ENCODE measurements at regions not wholly inside any gene's neighbourhood (a gene's known extent, or its start where the extent isn't known, plus 50 kb on each side); places are given as distances from the start of the nearest gene placed in this dataset.

GRCh38 chr11:16528639-16529038 is 172.3 kb upstream of the SOX6 start:
- no peak overlapping the region for H3K4me3 ChIP-seq (replicated peaks in 1 of 3; ENCODE audit: insufficient read depth in 1 of 3, low read depth in 2 of 3, low read length in 3 of 3)
- H3K27me3 ChIP-seq (ENCODE audit: control insufficient read depth in 1 of 2, insufficient read depth in 2 of 2, low read length in 2 of 2): no peaks in the 10 kb centered on the region; a peak in 1 of 5 replicates
- TF ChIP-seq, protein P1, sequence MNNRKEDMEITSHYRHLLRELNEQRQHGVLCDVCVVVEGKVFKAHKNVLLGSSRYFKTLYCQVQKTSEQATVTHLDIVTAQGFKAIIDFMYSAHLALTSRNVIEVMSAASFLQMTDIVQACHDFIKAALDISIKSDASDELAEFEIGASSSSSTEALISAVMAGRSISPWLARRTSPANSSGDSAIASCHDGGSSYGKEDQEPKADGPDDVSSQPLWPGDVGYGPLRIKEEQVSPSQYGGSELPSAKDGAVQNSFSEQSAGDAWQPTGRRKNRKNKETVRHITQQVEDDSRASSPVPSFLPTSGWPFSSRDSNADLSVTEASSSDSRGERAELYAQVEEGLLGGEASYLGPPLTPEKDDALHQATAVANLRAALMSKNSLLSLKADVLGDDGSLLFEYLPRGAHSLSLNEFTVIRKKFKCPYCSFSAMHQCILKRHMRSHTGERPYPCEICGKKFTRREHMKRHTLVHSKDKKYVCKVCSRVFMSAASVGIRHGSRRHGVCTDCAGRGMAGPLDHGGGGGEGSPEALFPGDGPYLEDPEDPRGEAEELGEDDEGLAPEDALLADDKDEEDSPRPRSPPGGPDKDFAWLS (CRISPR knock-in tag; IDR thresholded peaks at IDR 0.05; ENCODE audit: borderline replicate concordance): no peak
- TF ChIP-seq ZNF224 (CRISPR knock-in tag; IDR thresholded peaks at IDR 0.05) (no peak), WIZ (CRISPR knock-in tag; IDR thresholded peaks at IDR 0.05) (no peak), HNRNPL (IDR thresholded peaks at IDR 0.05; ENCODE audit: low read depth, low read length) (no peak), ZNF10 (CRISPR knock-in tag; IDR thresholded peaks at IDR 0.05; ENCODE audit: borderline replicate concordance, low read depth) (no peak), FLYWCH1 (CRISPR knock-in tag; IDR thresholded peaks at IDR 0.05) (no peak), SKIL (CRISPR knock-in tag; IDR thresholded peaks at IDR 0.05; ENCODE audit: borderline replicate concordance) (no peak), ZNF558 (CRISPR knock-in tag; IDR thresholded peaks at IDR 0.05; ENCODE audit: borderline replicate concordance) (no peak), ZSCAN29 (CRISPR knock-in tag; conservative IDR thresholded peaks at IDR 0.05) (no peak), SMAD1 (CRISPR knock-in tag; IDR thresholded peaks at IDR 0.05; ENCODE audit: borderline replicate concordance, low read depth) (no peak)
- TF ChIP-seq, protein P2, sequence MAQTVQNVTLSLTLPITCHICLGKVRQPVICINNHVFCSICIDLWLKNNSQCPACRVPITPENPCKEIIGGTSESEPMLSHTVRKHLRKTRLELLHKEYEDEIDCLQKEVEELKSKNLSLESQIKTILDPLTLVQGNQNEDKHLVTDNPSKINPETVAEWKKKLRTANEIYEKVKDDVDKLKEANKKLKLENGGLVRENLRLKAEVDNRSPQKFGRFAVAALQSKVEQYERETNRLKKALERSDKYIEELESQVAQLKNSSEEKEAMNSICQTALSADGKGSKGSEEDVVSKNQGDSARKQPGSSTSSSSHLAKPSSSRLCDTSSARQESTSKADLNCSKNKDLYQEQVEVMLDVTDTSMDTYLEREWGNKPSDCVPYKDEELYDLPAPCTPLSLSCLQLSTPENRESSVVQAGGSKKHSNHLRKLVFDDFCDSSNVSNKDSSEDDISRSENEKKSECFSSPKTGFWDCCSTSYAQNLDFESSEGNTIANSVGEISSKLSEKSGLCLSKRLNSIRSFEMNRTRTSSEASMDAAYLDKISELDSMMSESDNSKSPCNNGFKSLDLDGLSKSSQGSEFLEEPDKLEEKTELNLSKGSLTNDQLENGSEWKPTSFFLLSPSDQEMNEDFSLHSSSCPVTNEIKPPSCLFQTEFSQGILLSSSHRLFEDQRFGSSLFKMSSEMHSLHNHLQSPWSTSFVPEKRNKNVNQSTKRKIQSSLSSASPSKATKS (CRISPR knock-in tag; IDR thresholded peaks at IDR 0.05): no peak
- TF ChIP-seq, protein P3, sequence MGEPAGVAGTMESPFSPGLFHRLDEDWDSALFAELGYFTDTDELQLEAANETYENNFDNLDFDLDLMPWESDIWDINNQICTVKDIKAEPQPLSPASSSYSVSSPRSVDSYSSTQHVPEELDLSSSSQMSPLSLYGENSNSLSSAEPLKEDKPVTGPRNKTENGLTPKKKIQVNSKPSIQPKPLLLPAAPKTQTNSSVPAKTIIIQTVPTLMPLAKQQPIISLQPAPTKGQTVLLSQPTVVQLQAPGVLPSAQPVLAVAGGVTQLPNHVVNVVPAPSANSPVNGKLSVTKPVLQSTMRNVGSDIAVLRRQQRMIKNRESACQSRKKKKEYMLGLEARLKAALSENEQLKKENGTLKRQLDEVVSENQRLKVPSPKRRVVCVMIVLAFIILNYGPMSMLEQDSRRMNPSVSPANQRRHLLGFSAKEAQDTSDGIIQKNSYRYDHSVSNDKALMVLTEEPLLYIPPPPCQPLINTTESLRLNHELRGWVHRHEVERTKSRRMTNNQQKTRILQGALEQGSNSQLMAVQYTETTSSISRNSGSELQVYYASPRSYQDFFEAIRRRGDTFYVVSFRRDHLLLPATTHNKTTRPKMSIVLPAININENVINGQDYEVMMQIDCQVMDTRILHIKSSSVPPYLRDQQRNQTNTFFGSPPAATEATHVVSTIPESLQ (CRISPR knock-in tag; conservative IDR thresholded peaks at IDR 0.05): no peak
- DNase-seq (ENCODE audit: low spot score) (no peak), ATAC-seq (no peak), FAIRE-seq (no peak)
- no peaks in the 10 kb centered on the region for H3K4me1 ChIP-seq (ENCODE audit: insufficient read depth, low read length)
- H3K9me3 ChIP-seq (ENCODE audit: low read length): no peaks in the 10 kb centered on the region
- H2AFZ ChIP-seq (ENCODE audit: low read length): no peak overlapping the region
- no peaks in the 10 kb centered on the region for H3K79me2 ChIP-seq (ENCODE audit: insufficient read depth, low read length)
- H3K4me2 ChIP-seq (ENCODE audit: low read depth, low read length): no peak overlapping the region
- ChIA-PET POLR2A (no interaction called here), CTCF (ENCODE audit: low intra/inter-chr PET ratio, low total read pairs) (no interaction called here)
- no peak overlapping the region for H3K9ac ChIP-seq (ENCODE audit: insufficient read depth, low read depth, low read length)
- WGBS (ENCODE audit: low lambda C conversion rate): 3% methylated on average over 1 of the region's 1 CpG
- no peak overlapping the region for H3K27ac ChIP-seq (ENCODE audit: extremely low read length, insufficient read depth, low read length)
- no peaks in the 10 kb centered on the region for H4K20me1 ChIP-seq (ENCODE audit: insufficient read depth, low read length)
- intact Hi-C loops (cut with micrococcal nuclease; ENCODE audit: unreplicated experiment): no loop called here
- H3K36me3 ChIP-seq (replicated peaks in 1 of 2; ENCODE audit: control insufficient read depth in 1 of 2, insufficient read depth in 2 of 2, low read length in 2 of 2): no peaks in the 10 kb centered on the region
- in situ Hi-C loops (cut with HindIII; ENCODE audit: extremely low pct_ligation_motif_present, low pct_unique_long_range_greater_than_20kb): no loop called here
- no TSS peak for BruUV-seq (replicated peaks)
